Caco-2 (cell line): ENCODE measurements at regions not wholly inside any gene's neighbourhood (a gene's known extent, or its start where the extent isn't known, plus 50 kb on each side); places are given as distances from the start of the nearest gene placed in this dataset.

Experiments used
- BruUV-seq: library from RNA; stranded (reverse); fragments of 400-500 nt; replicated peaks from 2 replicates; lab custom pipeline; 2021; lab: Mats Ljungman, UMichigan
- CTCF ChIA-PET: fragments of 300-600 bp; sonication (Branson Sonifier 250); formaldehyde crosslinking; loops from one replicate; lab custom pipeline; 2022; ENCODE audit warnings: antibody characterized with exemption; lab: Charles Lee
- POLR2A ChIA-PET: fragments of 300-600 bp; sonication (Branson Sonifier 250); formaldehyde crosslinking; loops from one replicate; lab custom pipeline; 2022; ENCODE audit warnings: antibody characterized with exemption; lab: Charles Lee
- DNase-seq, 2 experiments: peaks; one replicate each; pipeline versions ENCODE4 v3.0.0 to v3.0.0-alpha.2; 2020 to 2022
- H3K27me3 ChIP-seq: replicated peaks from 2 replicates; pipeline ENCODE4 v1.6.0; 2011; ENCODE audit warnings: low read length; ENCODE audit not compliant: control insufficient read depth, insufficient read depth
- H3K36me3 ChIP-seq: 2 replicates; pipeline ENCODE4 v1.5.1; 2011; ENCODE audit warnings: low read length; ENCODE audit not compliant: control insufficient read depth, insufficient read depth
- H3K4me1 ChIP-seq: fragments of 250-450 bp; sonication (Bioruptor Pico); 2 replicates; pipeline ENCODE4 v1.5.1; 2020; ENCODE audit warnings: mild to moderate bottlenecking
- H3K4me3 ChIP-seq: 2 replicates; pipeline ENCODE4 v1.5.1; 2011; ENCODE audit warnings: low read depth, mild to moderate bottlenecking, control low read depth, low read length
- H3K9me3 ChIP-seq: fragments of 250-450 bp; sonication (Bioruptor Pico); 2 replicates; pipeline ENCODE4 v1.5.1; 2020; ENCODE audit warnings: mild to moderate bottlenecking, moderate library complexity
- H3K27ac Mint-ChIP-seq: one replicate; pipeline ENCODE4 v1.8.0; 2022; ENCODE audit warnings: mixed read lengths; ENCODE audit not compliant: unreplicated experiment
- H3K27me3 Mint-ChIP-seq: one replicate; pipeline ENCODE4 v1.8.0; 2022; ENCODE audit warnings: mixed read lengths; ENCODE audit not compliant: insufficient read depth, unreplicated experiment
- H3K36me3 Mint-ChIP-seq: one replicate; pipeline ENCODE4 v1.8.0; 2022; ENCODE audit warnings: mild to moderate bottlenecking, mixed read lengths; ENCODE audit not compliant: insufficient read depth, unreplicated experiment
- H3K4me1 Mint-ChIP-seq: one replicate; pipeline ENCODE4 v1.8.0; 2022; ENCODE audit warnings: low read depth, mixed read lengths; ENCODE audit not compliant: unreplicated experiment
- H3K4me3 Mint-ChIP-seq: one replicate; pipeline ENCODE4 v1.8.0; 2022; ENCODE audit warnings: mild to moderate bottlenecking, moderate library complexity, mixed read lengths; ENCODE audit not compliant: unreplicated experiment
- H3K9me3 Mint-ChIP-seq: one replicate; pipeline ENCODE4 v1.8.0; 2022; ENCODE audit warnings: mixed read lengths; ENCODE audit not compliant: unreplicated experiment
- CTCF ChIP-seq, 2 experiments: fragments of 200-600 bp in 1 of 2; IDR thresholded peaks; 1 replicate in 1 of 2; 2 replicates in 1 of 2; pipeline versions ENCODE4 v1.5.1 to v1.8.0; 2011 to 2022; ENCODE audit warnings: antibody characterized with exemption in 1 of 2, control low read depth in 1 of 2, inconsistent platforms in 1 of 2, low read depth in 1 of 2, low read length in 1 of 2, mild to moderate bottlenecking in 1 of 2, moderate library complexity in 1 of 2; ENCODE audit not compliant: insufficient read depth in 1 of 2, severe bottlenecking in 1 of 2, unreplicated experiment in 1 of 2
- intact Hi-C: fragments of 100-400 bp; cut with micrococcal nuclease; formaldehyde crosslinking; loops from one replicate; pipeline ENCODE4 v1.10.0; 2022; ENCODE audit not compliant: unreplicated experiment

GRCh38 chr21:18940791-18941190, 537.2 kb upstream of the TMPRSS15 start:
- H3K36me3 ChIP-seq: no peaks in the 10 kb centered on the region
- H3K4me1 ChIP-seq: no peaks in the 10 kb centered on the region; the same call in 1 of the 2 replicates
- no peaks in the 10 kb centered on the region for H3K27me3 ChIP-seq
- no TSS peak for BruUV-seq
- CTCF ChIA-PET: no interaction called here
- Mint-ChIP-seq H3K9me3 (no peaks in the 10 kb centered on the region), H3K36me3 (no peaks in the 10 kb centered on the region), H3K4me3 (no peak overlapping the region), H3K4me1 (no peaks in the 10 kb centered on the region), H3K27me3 (peaks cover 4% of the 10 kb centered on the region), H3K27ac (no peak overlapping the region)
- intact Hi-C loops: no loop called here
- no peak for TF ChIP-seq CTCF (IDR thresholded peaks at IDR 0.05; ENCODE audit: insufficient read depth in 1 of 2, low read depth in 1 of 2, low read length in 1 of 2, severe bottlenecking in 1 of 2, unreplicated experiment in 1 of 2)
- no peak for DNase-seq
- no peaks in the 10 kb centered on the region for H3K9me3 ChIP-seq
- no peak overlapping the region for H3K4me3 ChIP-seq
- POLR2A ChIA-PET: no interaction called here

GRCh38 chr21:18950045-18950740, 546.6 kb upstream of the TMPRSS15 start:
- Mint-ChIP-seq H3K27ac (no peak overlapping the region), H3K4me1 (no peaks in the 10 kb centered on the region), H3K27me3 (peaks cover 4% of the 10 kb centered on the region), H3K4me3 (no peak overlapping the region), H3K36me3 (no peaks in the 10 kb centered on the region), H3K9me3 (no peaks in the 10 kb centered on the region)
- DNase-seq: no peak
- no peaks in the 10 kb centered on the region for H3K36me3 ChIP-seq
- H3K9me3 ChIP-seq: no peaks in the 10 kb centered on the region
- no TSS peak for BruUV-seq
- CTCF ChIA-PET: no interaction called here
- H3K4me1 ChIP-seq: peaks cover 8% of the 10 kb centered on the region
- no peaks in the 10 kb centered on the region for H3K27me3 ChIP-seq
- POLR2A ChIA-PET: no interaction called here
- no peak overlapping the region for H3K4me3 ChIP-seq
- TF ChIP-seq CTCF (IDR thresholded peaks at IDR 0.05; ENCODE audit: insufficient read depth in 1 of 2, low read depth in 1 of 2, low read length in 1 of 2, severe bottlenecking in 1 of 2, unreplicated experiment in 1 of 2): no peak
- intact Hi-C loops: no loop called here

DNA sequence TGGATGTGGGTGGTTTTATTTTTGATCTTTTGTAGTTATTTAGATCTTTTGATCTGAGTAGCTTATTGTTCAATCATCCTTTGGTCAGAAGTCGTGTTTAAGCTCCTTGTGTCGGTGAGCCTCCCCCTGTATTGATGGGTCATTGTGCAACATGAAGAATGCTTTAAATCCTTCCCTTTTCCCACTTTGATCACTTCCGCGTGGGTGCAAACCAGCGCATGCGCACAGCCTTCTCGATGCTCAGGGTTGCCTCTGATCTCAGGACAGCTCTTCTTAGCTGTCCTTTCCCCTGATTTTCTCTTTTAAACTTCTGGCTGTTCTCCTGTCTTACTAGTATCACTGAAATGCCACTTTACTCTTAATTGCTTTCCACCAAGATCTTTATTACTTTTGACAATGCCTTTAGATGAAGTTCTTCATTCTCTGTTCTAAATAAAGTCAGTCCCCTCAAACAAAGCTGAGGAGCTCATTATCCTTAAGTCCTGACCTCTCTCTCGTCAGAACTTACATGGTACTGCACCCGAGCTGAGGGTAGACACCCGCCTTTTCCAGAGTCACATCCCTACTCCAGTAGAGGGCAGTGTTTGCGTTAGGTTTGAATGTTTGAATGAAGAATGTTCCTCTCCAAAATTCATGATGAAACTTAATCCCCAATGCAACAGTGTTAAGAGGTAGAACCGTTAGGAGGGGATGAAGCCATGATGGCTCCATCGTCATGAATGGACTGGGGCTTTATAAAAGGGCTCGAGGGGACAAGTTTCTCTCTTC, 547.9 kb upstream of the TMPRSS15 start:
- Mint-ChIP-seq H3K36me3 (no peaks in the 10 kb centered on the region), H3K4me3 (no peak overlapping the region), H3K9me3 (no peaks in the 10 kb centered on the region), H3K4me1 (no peaks in the 10 kb centered on the region), H3K27ac (no peak overlapping the region), H3K27me3 (no peaks in the 10 kb centered on the region)
- Histone ChIP-seq H3K27me3 (no peaks in the 10 kb centered on the region), H3K9me3 (no peaks in the 10 kb centered on the region), H3K4me1 (peaks cover 8% of the 10 kb centered on the region), H3K4me3 (no peak overlapping the region), H3K36me3 (no peaks in the 10 kb centered on the region)
- CTCF ChIA-PET: no interaction called here
- no TSS peak for BruUV-seq
- DNase-seq: peak; percentile 33 to 39
- peak; percentile 25 to 37 for TF ChIP-seq CTCF (IDR thresholded peaks at IDR 0.05; ENCODE audit: insufficient read depth in 1 of 2, low read depth in 1 of 2, low read length in 1 of 2, severe bottlenecking in 1 of 2, unreplicated experiment in 1 of 2)
- intact Hi-C loops: no loop called here
- POLR2A ChIA-PET: no interaction called here
